ENCODE measurements at regions not wholly inside any gene's neighbourhood (a gene's known extent, or its start where the extent isn't known, plus 50 kb on each side); places are given as distances from the start of the nearest gene placed in this dataset.
A peak's percentile ranks its signal among the peaks of the same experiment; 100 is the strongest.

- TF ChIP-seq, protein P1, sequence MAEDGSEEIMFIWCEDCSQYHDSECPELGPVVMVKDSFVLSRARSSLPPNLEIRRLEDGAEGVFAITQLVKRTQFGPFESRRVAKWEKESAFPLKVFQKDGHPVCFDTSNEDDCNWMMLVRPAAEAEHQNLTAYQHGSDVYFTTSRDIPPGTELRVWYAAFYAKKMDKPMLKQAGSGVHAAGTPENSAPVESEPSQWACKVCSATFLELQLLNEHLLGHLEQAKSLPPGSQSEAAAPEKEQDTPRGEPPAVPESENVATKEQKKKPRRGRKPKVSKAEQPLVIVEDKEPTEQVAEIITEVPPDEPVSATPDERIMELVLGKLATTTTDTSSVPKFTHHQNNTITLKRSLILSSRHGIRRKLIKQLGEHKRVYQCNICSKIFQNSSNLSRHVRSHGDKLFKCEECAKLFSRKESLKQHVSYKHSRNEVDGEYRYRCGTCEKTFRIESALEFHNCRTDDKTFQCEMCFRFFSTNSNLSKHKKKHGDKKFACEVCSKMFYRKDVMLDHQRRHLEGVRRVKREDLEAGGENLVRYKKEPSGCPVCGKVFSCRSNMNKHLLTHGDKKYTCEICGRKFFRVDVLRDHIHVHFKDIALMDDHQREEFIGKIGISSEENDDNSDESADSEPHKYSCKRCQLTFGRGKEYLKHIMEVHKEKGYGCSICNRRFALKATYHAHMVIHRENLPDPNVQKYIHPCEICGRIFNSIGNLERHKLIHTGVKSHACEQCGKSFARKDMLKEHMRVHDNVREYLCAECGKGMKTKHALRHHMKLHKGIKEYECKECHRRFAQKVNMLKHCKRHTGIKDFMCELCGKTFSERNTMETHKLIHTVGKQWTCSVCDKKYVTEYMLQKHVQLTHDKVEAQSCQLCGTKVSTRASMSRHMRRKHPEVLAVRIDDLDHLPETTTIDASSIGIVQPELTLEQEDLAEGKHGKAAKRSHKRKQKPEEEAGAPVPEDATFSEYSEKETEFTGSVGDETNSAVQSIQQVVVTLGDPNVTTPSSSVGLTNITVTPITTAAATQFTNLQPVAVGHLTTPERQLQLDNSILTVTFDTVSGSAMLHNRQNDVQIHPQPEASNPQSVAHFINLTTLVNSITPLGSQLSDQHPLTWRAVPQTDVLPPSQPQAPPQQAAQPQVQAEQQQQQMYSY (CRISPR knock-in tag; IDR thresholded peaks at IDR 0.05), result peak; percentile 38; the same call in 1 of the 2 replicates
- TF ChIP-seq SMAD4 (CRISPR knock-in tag; IDR thresholded peaks at IDR 0.05) (no peak), EMX1 (CRISPR knock-in tag; IDR thresholded peaks at IDR 0.05) (no peak), ZNF423 (CRISPR knock-in tag; IDR thresholded peaks at IDR 0.05) (peak; percentile 38; the same call in 1 of the 2 replicates), NFATC4 (CRISPR knock-in tag; IDR thresholded peaks at IDR 0.05) (no peak)
- TF ChIP-seq, protein P2, sequence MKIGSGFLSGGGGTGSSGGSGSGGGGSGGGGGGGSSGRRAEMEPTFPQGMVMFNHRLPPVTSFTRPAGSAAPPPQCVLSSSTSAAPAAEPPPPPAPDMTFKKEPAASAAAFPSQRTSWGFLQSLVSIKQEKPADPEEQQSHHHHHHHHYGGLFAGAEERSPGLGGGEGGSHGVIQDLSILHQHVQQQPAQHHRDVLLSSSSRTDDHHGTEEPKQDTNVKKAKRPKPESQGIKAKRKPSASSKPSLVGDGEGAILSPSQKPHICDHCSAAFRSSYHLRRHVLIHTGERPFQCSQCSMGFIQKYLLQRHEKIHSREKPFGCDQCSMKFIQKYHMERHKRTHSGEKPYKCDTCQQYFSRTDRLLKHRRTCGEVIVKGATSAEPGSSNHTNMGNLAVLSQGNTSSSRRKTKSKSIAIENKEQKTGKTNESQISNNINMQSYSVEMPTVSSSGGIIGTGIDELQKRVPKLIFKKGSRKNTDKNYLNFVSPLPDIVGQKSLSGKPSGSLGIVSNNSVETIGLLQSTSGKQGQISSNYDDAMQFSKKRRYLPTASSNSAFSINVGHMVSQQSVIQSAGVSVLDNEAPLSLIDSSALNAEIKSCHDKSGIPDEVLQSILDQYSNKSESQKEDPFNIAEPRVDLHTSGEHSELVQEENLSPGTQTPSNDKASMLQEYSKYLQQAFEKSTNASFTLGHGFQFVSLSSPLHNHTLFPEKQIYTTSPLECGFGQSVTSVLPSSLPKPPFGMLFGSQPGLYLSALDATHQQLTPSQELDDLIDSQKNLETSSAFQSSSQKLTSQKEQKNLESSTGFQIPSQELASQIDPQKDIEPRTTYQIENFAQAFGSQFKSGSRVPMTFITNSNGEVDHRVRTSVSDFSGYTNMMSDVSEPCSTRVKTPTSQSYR (CRISPR knock-in tag; IDR thresholded peaks at IDR 0.05), result 0 out of 2 replicates have a peak, but pooled peaks have one; percentile 34
Measured at GRCh38 chr15:47184003-47184907, 533.0 kb upstream of the SEMA6D start (continued).

GRCh38 chr15:47184908-47185801 lies 532.1 kb upstream of the SEMA6D start:
- POLR2A ChIA-PET, result no interaction called here
- no peak for TF ChIP-seq ZNF263 (CRISPR knock-in tag; IDR thresholded peaks at IDR 0.05; ENCODE audit: low read depth)
- TF ChIP-seq HMGA2 (CRISPR knock-in tag; IDR thresholded peaks at IDR 0.05), result no peak
- no peak for TF ChIP-seq GABPB1 (CRISPR knock-in tag; IDR thresholded peaks at IDR 0.05)
- no peak for TF ChIP-seq MXD4 (CRISPR knock-in tag; IDR thresholded peaks at IDR 0.05; ENCODE audit: borderline replicate concordance)
- no peak for TF ChIP-seq RELA (CRISPR knock-in tag; IDR thresholded peaks at IDR 0.05; ENCODE audit: borderline replicate concordance)
- TF ChIP-seq NFYB (CRISPR knock-in tag; conservative IDR thresholded peaks at IDR 0.05; ENCODE audit: low read depth), result no peak
- TF ChIP-seq ZNF121 (CRISPR knock-in tag; IDR thresholded peaks at IDR 0.05), result no peak
- TF ChIP-seq IRF2 (CRISPR knock-in tag; IDR thresholded peaks at IDR 0.05; ENCODE audit: borderline replicate concordance, low read depth), result no peak
- TF ChIP-seq, protein P3, sequence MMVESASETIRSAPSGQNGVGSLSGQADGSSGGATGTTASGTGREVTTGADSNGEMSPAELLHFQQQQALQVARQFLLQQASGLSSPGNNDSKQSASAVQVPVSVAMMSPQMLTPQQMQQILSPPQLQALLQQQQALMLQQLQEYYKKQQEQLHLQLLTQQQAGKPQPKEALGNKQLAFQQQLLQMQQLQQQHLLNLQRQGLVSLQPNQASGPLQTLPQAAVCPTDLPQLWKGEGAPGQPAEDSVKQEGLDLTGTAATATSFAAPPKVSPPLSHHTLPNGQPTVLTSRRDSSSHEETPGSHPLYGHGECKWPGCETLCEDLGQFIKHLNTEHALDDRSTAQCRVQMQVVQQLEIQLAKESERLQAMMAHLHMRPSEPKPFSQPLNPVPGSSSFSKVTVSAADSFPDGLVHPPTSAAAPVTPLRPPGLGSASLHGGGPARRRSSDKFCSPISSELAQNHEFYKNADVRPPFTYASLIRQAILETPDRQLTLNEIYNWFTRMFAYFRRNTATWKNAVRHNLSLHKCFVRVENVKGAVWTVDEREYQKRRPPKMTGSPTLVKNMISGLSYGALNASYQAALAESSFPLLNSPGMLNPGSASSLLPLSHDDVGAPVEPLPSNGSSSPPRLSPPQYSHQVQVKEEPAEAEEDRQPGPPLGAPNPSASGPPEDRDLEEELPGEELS (CRISPR knock-in tag; IDR thresholded peaks at IDR 0.05), result no peak
- TF ChIP-seq TCF7 (CRISPR knock-in tag; IDR thresholded peaks at IDR 0.05; ENCODE audit: low read depth), result no peak
- TF ChIP-seq ATF1 (CRISPR knock-in tag; IDR thresholded peaks at IDR 0.05), result no peak
- TF ChIP-seq ZNF219 (CRISPR knock-in tag; IDR thresholded peaks at IDR 0.05; ENCODE audit: borderline replicate concordance), result no peak
- TF ChIP-seq JAZF1 (CRISPR knock-in tag; IDR thresholded peaks at IDR 0.05), result no peak
- TF ChIP-seq CREM (CRISPR knock-in tag; IDR thresholded peaks at IDR 0.05), result no peak
- TF ChIP-seq ZNF512 (CRISPR knock-in tag; IDR thresholded peaks at IDR 0.05; ENCODE audit: borderline replicate concordance), result no peak
- TF ChIP-seq ZNF317 (CRISPR knock-in tag; IDR thresholded peaks at IDR 0.05; ENCODE audit: borderline replicate concordance, low read depth), result no peak
- CTCF ChIA-PET, result interaction anchor here (1.0 to 1.4 kb wide), 3 partner anchors 10 to 189 kb away, joined by 4 to 8 read pairs (median 4); no protein-coding TSS in a partner anchor
- H3K9me3 Mint-ChIP-seq, result no peaks in the 10 kb centered on the region
- H3K4me1 Mint-ChIP-seq, result peaks cover 48% of the 10 kb centered on the region
- peaks cover 88% of the 10 kb centered on the region for H3K27me3 Mint-ChIP-seq (ENCODE audit: low read depth)
- peak; percentile 27 for ATAC-seq
- DNase-seq (ENCODE audit: low spot score), result peak; percentile 21
- peak overlapping the region; percentile 84 for H3K4me3 Mint-ChIP-seq
- no peaks in the 10 kb centered on the region for H3K36me3 Mint-ChIP-seq
- no peak overlapping the region for H3K27ac Mint-ChIP-seq

All from WTC11 (cell line).